SK-N-SH (cell line): ENCODE measurements at regions not wholly inside any gene's neighbourhood (a gene's known extent, or its start where the extent isn't known, plus 50 kb on each side); places are given as distances from the start of the nearest gene placed in this dataset.

Experiments used
- CTCF ChIA-PET: fragments of 300-600, 350-600 bp; formaldehyde crosslinking; extraction: SDS; loops from one replicate; lab custom pipeline; 2021; lab: Yijun Ruan, JAX
- POLR2A ChIA-PET: fragments of 350-600 bp; sonication (Branson Sonifier 250); formaldehyde crosslinking; extraction: SDS; loops from one replicate; lab custom pipeline; 2020; ENCODE audit warnings: antibody characterized with exemption, inconsistent platforms; lab: Yijun Ruan, JAX
- DNase-seq: peaks from one replicate; pipeline ENCODE4 v3.0.0; 2012
- H2AFZ ChIP-seq: fragments of 200-600 bp; sonication (generic); 2 replicates; pipeline ENCODE4 v1.8.1; 2016; ENCODE audit warnings: antibody characterized with exemption, mild to moderate bottlenecking, low read depth
- H3F3A ChIP-seq: fragments of 200-600 bp; sonication (generic); replicated peaks from 2 replicates; pipeline ENCODE3; 2016; ENCODE audit warnings: antibody characterized with exemption, mild to moderate bottlenecking; ENCODE audit not compliant: insufficient read depth
- H3K27ac ChIP-seq, 2 experiments: fragments of 200-500 bp in 1 of 2; fragments of 200-600 bp in 1 of 2; sonication (Bioruptor generic) in 1 of 2; sonication (generic), shearing (Covaris generic) in 1 of 2; 2 replicates each; pipeline versions ENCODE4 v1.5.1 to v1.6.1; 2014 to 2016; ENCODE audit warnings: low read depth in 2 of 2, inconsistent platforms in 1 of 2, low read length in 1 of 2, mild to moderate bottlenecking in 1 of 2, mixed read lengths in 1 of 2
- H3K27me3 ChIP-seq: fragments of 200-600 bp; sonication (generic), shearing (Covaris generic); 2 replicates; pipeline ENCODE4 v1.6.1; 2016; ENCODE audit warnings: mixed run types; ENCODE audit not compliant: insufficient read depth
- H3K36me3 ChIP-seq, 2 experiments: fragments of 200-500 bp in 1 of 2; fragments of 200-600 bp in 1 of 2; sonication (Bioruptor generic) in 1 of 2; sonication (generic) in 1 of 2; replicated peaks in 1 of 2; 2 replicates each; pipeline versions ENCODE3 to v1.5.1; 2014 to 2016; ENCODE audit warnings: low read length in 1 of 2, mild to moderate bottlenecking in 1 of 2; ENCODE audit not compliant: insufficient read depth in 2 of 2, control insufficient read depth in 1 of 2
- H3K4me1 ChIP-seq, 2 experiments: fragments of 200-500 bp in 1 of 2; fragments of 200-600 bp in 1 of 2; sonication (Bioruptor generic) in 1 of 2; sonication (generic), shearing (Covaris generic) in 1 of 2; 2 replicates each; pipeline versions ENCODE4 v1.5.1 to v1.6.1; 2014 to 2016; ENCODE audit warnings: low read depth in 1 of 2, low read length in 1 of 2, mixed run types in 1 of 2; ENCODE audit not compliant: insufficient read depth in 2 of 2, control insufficient read depth in 1 of 2
- H3K4me2 ChIP-seq: fragments of 200-600 bp; sonication (generic), shearing (Covaris generic); 2 replicates; pipeline ENCODE4 v1.6.1; 2017; ENCODE audit warnings: mixed run types
- H3K4me3 ChIP-seq, 2 experiments: fragments of 200-500 bp in 1 of 2; fragments of 200-600 bp in 1 of 2; sonication (Bioruptor generic) in 1 of 2; sonication (generic), shearing (Covaris generic) in 1 of 2; 2 replicates each; pipeline versions ENCODE4 v1.5.1 to v1.8.1; 2014 to 2016; ENCODE audit warnings: low read depth in 2 of 2, inconsistent platforms in 1 of 2, low read length in 1 of 2, mild to moderate bottlenecking in 1 of 2, mixed read lengths in 1 of 2, moderate library complexity in 1 of 2
- H3K79me2 ChIP-seq: fragments of 200-600 bp; sonication (generic); 2 replicates; pipeline ENCODE4 v1.8.1; 2017; ENCODE audit warnings: mild to moderate bottlenecking; ENCODE audit not compliant: insufficient read depth
- H3K9ac ChIP-seq: fragments of 200-600 bp; sonication (generic); 2 replicates; pipeline ENCODE4 v1.6.1; 2017; ENCODE audit warnings: mixed run types
- H3K9me2 ChIP-seq: fragments of 200-600 bp; sonication (generic); 2 replicates; pipeline ENCODE4 v1.6.1; 2017; ENCODE audit warnings: mixed run types
- H3K9me3 ChIP-seq: fragments of 200-600 bp; sonication (generic); 2 replicates; pipeline ENCODE4 v1.6.1; 2017; ENCODE audit warnings: mixed run types, mild to moderate bottlenecking, moderate library complexity
- H4K20me1 ChIP-seq: fragments of 200-600 bp; sonication (generic); 2 replicates; pipeline ENCODE4 v1.6.1; 2017; ENCODE audit warnings: mild to moderate bottlenecking, mixed run types; ENCODE audit not compliant: insufficient read depth
- CHD2 ChIP-seq: fragments of 150-350 bp; IDR thresholded peaks from 2 replicates; pipeline ENCODE4 v1.6.1; 2018; ENCODE audit warnings: low read length; ENCODE audit not compliant: partially characterized antibody
- FOSL2 ChIP-seq: IDR thresholded peaks from 2 replicates; pipeline ENCODE4 v1.4.0; 2012; ENCODE audit warnings: low read depth, mild to moderate bottlenecking, moderate library complexity, borderline replicate concordance
- FOXJ3 ChIP-seq: sonication (generic); formaldehyde crosslinking; IDR thresholded peaks from 2 replicates; pipeline ENCODE4 v1.5.1; 2020; ENCODE audit warnings: mild to moderate bottlenecking, missing genetic modification reagents
- JUND ChIP-seq: IDR thresholded peaks from 2 replicates; pipeline ENCODE4 v1.4.0; 2012
- MEF2A ChIP-seq: IDR thresholded peaks from 2 replicates; pipeline ENCODE4 v1.4.0; 2012; ENCODE audit warnings: low read depth, borderline replicate concordance
- MXI1 ChIP-seq: IDR thresholded peaks from 2 replicates; pipeline ENCODE4 v1.6.1; 2012; ENCODE audit warnings: mild to moderate bottlenecking, low read depth, low read length, improper control_type of control experiment
- NFIC ChIP-seq: IDR thresholded peaks from 2 replicates; pipeline ENCODE4 v1.4.0; 2012; ENCODE audit warnings: borderline replicate concordance
- RAD21 ChIP-seq: IDR thresholded peaks from 2 replicates; pipeline ENCODE4 v1.6.1; 2012; ENCODE audit warnings: mild to moderate bottlenecking, low read length
- RCOR1 ChIP-seq: fragments of 150-350 bp; IDR thresholded peaks from 2 replicates; pipeline ENCODE4 v1.6.1; 2017; ENCODE audit warnings: antibody characterized with exemption, low read length
- SMC3 ChIP-seq: IDR thresholded peaks from 2 replicates; pipeline ENCODE4 v1.6.1; 2012; ENCODE audit warnings: low read depth, low read length, improper control_type of control experiment
- TCF12 ChIP-seq: IDR thresholded peaks from 2 replicates; pipeline ENCODE4 v1.4.0; 2012
- YY1 ChIP-seq: IDR thresholded peaks from 2 replicates; pipeline ENCODE4 v1.4.0; 2012; ENCODE audit warnings: low read depth, mild to moderate bottlenecking
- WGBS: methylation state at CpG from one replicate; pipeline ENCODE4 v1.1.6; 2017; ENCODE audit warnings: low lambda C conversion rate; 5-methylcytosine and 5-hydroxymethylcytosine counted together
- TF ChIP-seq, protein P1 (sequence below): fragments of 200-600 bp; sonication (generic); IDR thresholded peaks from 2 replicates; pipeline ENCODE4 v1.6.1; 2017; ENCODE audit warnings: antibody characterized with exemption, mild to moderate bottlenecking, moderate library complexity
- TF ChIP-seq, protein P2 (sequence below): IDR thresholded peaks from 2 replicates; pipeline ENCODE4 v1.4.0; 2012; ENCODE audit warnings: low read depth, borderline replicate concordance

DNA sequence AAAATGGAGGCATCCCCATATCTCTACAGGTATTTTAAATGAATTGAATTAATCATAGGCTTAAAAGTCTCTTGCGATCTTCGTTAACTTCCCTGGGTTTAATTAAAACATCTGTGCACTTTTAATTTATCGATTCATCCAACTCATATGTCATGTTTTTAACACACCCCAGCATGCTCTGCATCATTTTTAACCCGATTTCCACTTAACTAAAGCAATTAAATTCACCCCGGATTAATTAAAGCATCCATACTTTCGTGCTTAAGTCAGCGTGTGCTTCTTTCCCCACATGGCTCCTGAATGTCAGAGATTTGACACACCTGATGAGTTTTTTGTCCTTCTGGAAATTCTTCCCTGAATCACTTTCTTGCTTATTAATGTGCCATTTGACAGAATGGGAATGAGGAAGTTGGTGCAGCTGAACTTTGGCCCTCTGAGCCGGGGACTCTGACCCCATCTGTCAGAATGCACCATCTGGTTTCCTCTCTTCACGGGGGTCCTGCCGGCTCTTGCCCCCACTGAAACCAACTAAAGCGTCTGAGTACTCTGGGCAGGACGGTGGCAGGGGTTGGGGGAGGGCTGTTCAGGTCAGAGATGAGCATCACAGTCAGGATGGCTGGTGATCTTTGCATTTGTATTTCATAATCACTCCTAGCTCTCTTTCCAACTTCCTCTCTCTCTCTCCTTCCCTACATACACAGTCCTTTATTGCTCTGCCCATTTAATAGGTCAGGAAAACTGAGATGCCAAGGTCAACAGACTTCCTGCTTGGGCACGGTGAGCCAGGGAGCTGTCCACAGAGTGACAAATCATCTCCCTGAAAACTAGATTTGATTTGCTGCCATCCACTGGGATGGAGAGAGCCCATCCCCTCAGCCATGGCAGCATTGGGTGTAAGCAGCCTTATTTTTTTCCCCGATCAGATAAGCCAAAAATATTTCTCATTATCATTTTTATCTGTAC lies 180.3 kb upstream of the WWC1 start:
- no peak overlapping the region for H3K4me3 ChIP-seq
- no peak overlapping the region for H3K4me2 ChIP-seq
- H3K9me2 ChIP-seq = no peaks in the 10 kb centered on the region
- no peak overlapping the region for H2AFZ ChIP-seq
- H3K79me2 ChIP-seq = no peaks in the 10 kb centered on the region
- H3K36me3 ChIP-seq = no peaks in the 10 kb centered on the region
- POLR2A ChIA-PET = no interaction called here
- H3K4me1 ChIP-seq = no peaks in the 10 kb centered on the region; a peak in 1 of 4 replicates
- no peak overlapping the region for H3K9ac ChIP-seq
- H3K9me3 ChIP-seq = no peaks in the 10 kb centered on the region
- no peaks in the 10 kb centered on the region for H3K27me3 ChIP-seq
- H4K20me1 ChIP-seq = no peaks in the 10 kb centered on the region
- H3K27ac ChIP-seq = no peak overlapping the region
- CTCF ChIA-PET = interaction anchor here (1.2 to 7.8 kb wide), 2 partner anchors 92 to 109 kb away, joined by 3 to 43 read pairs; no protein-coding TSS in a partner anchor
- TF ChIP-seq FOXJ3 (no peak), NFIC (no peak), RAD21 (no peak), CHD2 (no peak), YY1 (no peak)
- H3F3A ChIP-seq = no peaks in the 10 kb centered on the region
- 56% methylated on average over 14 of the region's 14 CpGs for WGBS
- no peak for DNase-seq

DNA sequence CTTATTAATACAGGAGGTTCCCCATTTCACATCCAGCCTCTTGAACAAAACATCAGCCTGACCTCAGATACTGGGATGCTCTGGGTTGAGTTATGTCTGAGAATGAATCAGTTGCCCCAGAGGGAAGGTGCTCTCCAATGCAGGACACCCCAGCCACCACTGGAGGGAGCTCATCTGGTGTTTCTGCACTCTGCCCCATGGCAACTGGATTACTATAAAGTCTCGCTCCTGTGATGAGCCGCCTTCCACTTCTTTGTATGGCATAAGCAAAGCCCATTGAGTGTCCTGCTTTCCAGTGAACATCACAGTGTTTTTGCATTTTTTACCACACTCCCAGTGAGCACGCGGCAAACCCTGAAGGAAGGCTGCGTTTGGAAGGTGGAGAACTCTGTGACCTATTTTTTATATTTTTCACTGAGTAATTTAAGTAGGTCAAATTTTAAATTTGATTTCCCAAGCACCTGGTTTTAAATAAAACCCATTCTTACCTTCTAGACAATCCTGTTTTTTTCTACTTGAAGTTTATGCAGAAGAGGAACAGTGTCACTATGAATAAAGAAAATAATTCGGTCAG lies 176.9 kb upstream of the WWC1 start:
- no peak overlapping the region for H2AFZ ChIP-seq
- no peaks in the 10 kb centered on the region for H3K9me2 ChIP-seq
- H3K4me1 ChIP-seq = peaks cover 0 to 5% of the 10 kb centered on the region in 2 experiments; a peak in 1 of 4 replicates
- ChIA-PET POLR2A (no interaction called here), CTCF (interaction anchor here (1.0 to 7.8 kb wide), 4 partner anchors 9 to 105 kb away, joined by 3 to 43 read pairs (median 4); no protein-coding TSS in a partner anchor)
- H3K4me3 ChIP-seq = no peak overlapping the region
- no peak overlapping the region for H3K27ac ChIP-seq
- TF ChIP-seq TCF12 (no peak), RAD21 (peak; percentile 60), RCOR1 (no peak), SMC3 (peak; percentile 47; the same call in 1 of the 2 replicates), MEF2A (no peak), FOSL2 (no peak), MXI1 (no peak), FOXJ3 (no peak), JUND (no peak)
- TF ChIP-seq, protein P1, sequence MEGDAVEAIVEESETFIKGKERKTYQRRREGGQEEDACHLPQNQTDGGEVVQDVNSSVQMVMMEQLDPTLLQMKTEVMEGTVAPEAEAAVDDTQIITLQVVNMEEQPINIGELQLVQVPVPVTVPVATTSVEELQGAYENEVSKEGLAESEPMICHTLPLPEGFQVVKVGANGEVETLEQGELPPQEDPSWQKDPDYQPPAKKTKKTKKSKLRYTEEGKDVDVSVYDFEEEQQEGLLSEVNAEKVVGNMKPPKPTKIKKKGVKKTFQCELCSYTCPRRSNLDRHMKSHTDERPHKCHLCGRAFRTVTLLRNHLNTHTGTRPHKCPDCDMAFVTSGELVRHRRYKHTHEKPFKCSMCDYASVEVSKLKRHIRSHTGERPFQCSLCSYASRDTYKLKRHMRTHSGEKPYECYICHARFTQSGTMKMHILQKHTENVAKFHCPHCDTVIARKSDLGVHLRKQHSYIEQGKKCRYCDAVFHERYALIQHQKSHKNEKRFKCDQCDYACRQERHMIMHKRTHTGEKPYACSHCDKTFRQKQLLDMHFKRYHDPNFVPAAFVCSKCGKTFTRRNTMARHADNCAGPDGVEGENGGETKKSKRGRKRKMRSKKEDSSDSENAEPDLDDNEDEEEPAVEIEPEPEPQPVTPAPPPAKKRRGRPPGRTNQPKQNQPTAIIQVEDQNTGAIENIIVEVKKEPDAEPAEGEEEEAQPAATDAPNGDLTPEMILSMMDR = peak; percentile 65
- TF ChIP-seq, protein P2, sequence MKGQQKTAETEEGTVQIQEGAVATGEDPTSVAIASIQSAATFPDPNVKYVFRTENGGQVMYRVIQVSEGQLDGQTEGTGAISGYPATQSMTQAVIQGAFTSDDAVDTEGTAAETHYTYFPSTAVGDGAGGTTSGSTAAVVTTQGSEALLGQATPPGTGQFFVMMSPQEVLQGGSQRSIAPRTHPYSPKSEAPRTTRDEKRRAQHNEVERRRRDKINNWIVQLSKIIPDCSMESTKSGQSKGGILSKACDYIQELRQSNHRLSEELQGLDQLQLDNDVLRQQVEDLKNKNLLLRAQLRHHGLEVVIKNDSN = no peak
- no peaks in the 10 kb centered on the region for H3K79me2 ChIP-seq
- no peak overlapping the region for H3K9ac ChIP-seq
- no peaks in the 10 kb centered on the region for H3K36me3 ChIP-seq
- no peaks in the 10 kb centered on the region for H3K9me3 ChIP-seq
- 77% methylated on average over 6 of the region's 6 CpGs for WGBS
- H3F3A ChIP-seq = no peaks in the 10 kb centered on the region
- no peaks in the 10 kb centered on the region for H3K27me3 ChIP-seq
- no peak overlapping the region for H3K4me2 ChIP-seq
- DNase-seq = peak; percentile 57
- no peaks in the 10 kb centered on the region for H4K20me1 ChIP-seq
